Tibial nerve (tissue), 3 donors: ENCODE measurements at regions not wholly inside any gene's neighbourhood (a gene's known extent, or its start where the extent isn't known, plus 50 kb on each side); places are given as distances from the start of the nearest gene placed in this dataset.

ENCODE experiments used
- CTCF ChIP-seq, 5 experiments: fragments of 200-600 bp in 3 of 5; fragments of 450-650 bp in 2 of 5; sonication (generic) in 3 of 5; IDR thresholded peaks; one replicate each; pipeline ENCODE4 v1.5.1; 2016 to 2019; ENCODE audit warnings: antibody characterized with exemption in 5 of 5, mild to moderate bottlenecking in 3 of 5, moderate library complexity in 2 of 5
- POLR2A ChIP-seq, 2 donors: fragments of 450-650 bp; IDR thresholded peaks; one replicate each; pipeline ENCODE4 v1.6.1; 2017; ENCODE audit warnings: antibody characterized with exemption in 2 of 2, mild to moderate bottlenecking in 2 of 2, moderate library complexity in 2 of 2

- no peak for TF ChIP-seq POLR2A (IDR thresholded peaks at IDR 0.05)
- no peak for TF ChIP-seq CTCF (IDR thresholded peaks at IDR 0.05)
Measured at GRCh38 chr1:221871056-221871455, 129.2 kb upstream of the DUSP10 start.
